Hepatocyte (in vitro differentiated cells): ENCODE measurements at regions not wholly inside any gene's neighbourhood (a gene's known extent, or its start where the extent isn't known, plus 50 kb on each side); places are given as distances from the start of the nearest gene placed in this dataset.

Experiments used
- EZH2 ChIP-seq: fragments of 200-600 bp; sonication (generic); IDR thresholded peaks from 2 replicates; pipeline ENCODE4 v1.6.1; 2016; ENCODE audit warnings: antibody characterized with exemption, mild to moderate bottlenecking, borderline replicate concordance
- EZH2phosphoT487 ChIP-seq: fragments of 200-600 bp; sonication (generic); IDR thresholded peaks from one replicate; pipeline ENCODE4 v1.6.1; 2018; ENCODE audit warnings: antibody characterized with exemption, mild to moderate bottlenecking, low read depth, moderate library complexity; ENCODE audit not compliant: unreplicated experiment, severe bottlenecking
- TF ChIP-seq, protein P1 (sequence below): fragments of 200-600 bp; sonication (generic); IDR thresholded peaks from 2 replicates; pipeline ENCODE4 v1.5.1; 2016; ENCODE audit warnings: antibody characterized with exemption, mild to moderate bottlenecking; ENCODE audit not compliant: poor library complexity

DNA sequence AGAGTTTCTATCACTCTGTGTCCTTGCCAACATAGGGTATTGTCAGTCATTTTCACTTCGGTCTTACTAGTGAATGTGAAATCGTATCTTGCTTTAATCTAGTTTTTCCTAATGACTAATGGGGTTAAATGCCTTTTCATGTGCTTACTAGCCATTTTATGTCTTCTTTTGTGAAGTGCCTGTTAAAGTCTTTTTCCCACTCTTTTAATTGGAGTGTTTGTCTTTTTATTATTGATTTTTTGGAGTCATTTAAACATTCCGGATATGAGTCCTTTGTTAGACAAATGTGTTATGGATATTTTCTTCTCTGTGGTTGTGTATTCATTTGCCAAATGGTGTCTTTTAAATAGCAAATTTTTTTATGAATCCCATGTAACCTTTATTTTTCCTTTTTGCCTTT, 194.6 kb downstream of the CDH26 start:
- TF ChIP-seq, protein P1, sequence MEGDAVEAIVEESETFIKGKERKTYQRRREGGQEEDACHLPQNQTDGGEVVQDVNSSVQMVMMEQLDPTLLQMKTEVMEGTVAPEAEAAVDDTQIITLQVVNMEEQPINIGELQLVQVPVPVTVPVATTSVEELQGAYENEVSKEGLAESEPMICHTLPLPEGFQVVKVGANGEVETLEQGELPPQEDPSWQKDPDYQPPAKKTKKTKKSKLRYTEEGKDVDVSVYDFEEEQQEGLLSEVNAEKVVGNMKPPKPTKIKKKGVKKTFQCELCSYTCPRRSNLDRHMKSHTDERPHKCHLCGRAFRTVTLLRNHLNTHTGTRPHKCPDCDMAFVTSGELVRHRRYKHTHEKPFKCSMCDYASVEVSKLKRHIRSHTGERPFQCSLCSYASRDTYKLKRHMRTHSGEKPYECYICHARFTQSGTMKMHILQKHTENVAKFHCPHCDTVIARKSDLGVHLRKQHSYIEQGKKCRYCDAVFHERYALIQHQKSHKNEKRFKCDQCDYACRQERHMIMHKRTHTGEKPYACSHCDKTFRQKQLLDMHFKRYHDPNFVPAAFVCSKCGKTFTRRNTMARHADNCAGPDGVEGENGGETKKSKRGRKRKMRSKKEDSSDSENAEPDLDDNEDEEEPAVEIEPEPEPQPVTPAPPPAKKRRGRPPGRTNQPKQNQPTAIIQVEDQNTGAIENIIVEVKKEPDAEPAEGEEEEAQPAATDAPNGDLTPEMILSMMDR = no peak
- TF ChIP-seq EZH2 = no peak
- TF ChIP-seq EZH2phosphoT487 = no peak
